HFFc6 (cell line): ENCODE measurements at regions not wholly inside any gene's neighbourhood (a gene's known extent, or its start where the extent isn't known, plus 50 kb on each side); places are given as distances from the start of the nearest gene placed in this dataset.
"Not testable (repeated sequence)": the region's sequence is repeated elsewhere in the genome, so short reads cannot be mapped to it uniquely, and the experiment has no call there.

Source experiments
- DNase-seq: peaks from one replicate; pipeline ENCODE4 v3.0.0-alpha.2; 2018
- H3K27ac Mint-ChIP-seq: 2 replicates; pipeline ENCODE4 v1.8.0; 2020; ENCODE audit warnings: mild to moderate bottlenecking, mixed read lengths
- H3K27me3 Mint-ChIP-seq: 2 replicates; pipeline ENCODE4 v1.8.0; 2021; ENCODE audit warnings: mild to moderate bottlenecking, moderate library complexity, mixed read lengths; ENCODE audit not compliant: insufficient read depth
- H3K36me3 Mint-ChIP-seq: 2 replicates; pipeline ENCODE4 v1.8.0; 2021; ENCODE audit warnings: low read depth, mixed read lengths
- H3K4me1 Mint-ChIP-seq: 2 replicates; pipeline ENCODE4 v1.8.0; 2020; ENCODE audit warnings: low read depth, mixed read lengths
- H3K4me3 Mint-ChIP-seq: 2 replicates; pipeline ENCODE4 v1.8.0; 2020; ENCODE audit warnings: mild to moderate bottlenecking, moderate library complexity, mixed read lengths
- H3K9me3 Mint-ChIP-seq: 2 replicates; pipeline ENCODE4 v1.8.0; 2020; ENCODE audit warnings: mild to moderate bottlenecking, mixed read lengths
- CTCF ChIP-seq: fragments of 200-600 bp; sonication (generic); IDR thresholded peaks from 2 replicates; pipeline ENCODE4 v1.5.0; 2021; ENCODE audit warnings: antibody characterized with exemption, mild to moderate bottlenecking

GRCh38 chr7:137122145-137122544 lies 221.4 kb downstream of the PTN start:
- DNase-seq, result no peak
- H3K9me3 Mint-ChIP-seq, result no peaks in the 10 kb centered on the region
- H3K36me3 Mint-ChIP-seq, result no peaks in the 10 kb centered on the region
- H3K4me3 Mint-ChIP-seq, result no peak overlapping the region; the same call in 1 of the 2 replicates
- TF ChIP-seq CTCF, result no peak
- no peaks in the 10 kb centered on the region for H3K27me3 Mint-ChIP-seq
- H3K27ac Mint-ChIP-seq, result peak overlapping the region; percentile 54
- H3K4me1 Mint-ChIP-seq, result peaks cover 32% of the 10 kb centered on the region

DNA sequence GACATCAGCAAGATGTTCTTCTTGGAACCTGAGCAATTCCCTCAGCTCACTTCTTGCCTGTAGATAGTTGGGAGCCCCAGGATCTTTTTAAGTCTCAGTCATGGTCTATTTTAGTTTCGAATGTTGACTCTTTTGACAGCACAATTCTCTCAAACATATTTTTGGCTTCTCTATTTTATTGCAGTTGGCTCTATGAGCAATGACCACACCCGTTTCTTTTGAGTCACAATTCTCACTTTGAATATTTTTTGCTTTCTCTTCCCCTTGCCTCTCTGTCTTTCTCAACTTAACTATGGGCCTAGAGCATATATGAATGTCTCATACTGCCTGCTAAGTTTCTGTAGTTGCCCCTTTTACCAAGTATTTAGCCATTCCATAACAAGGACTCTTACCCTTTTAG lies 222.8 kb downstream of the PTN start:
- H3K4me1 Mint-ChIP-seq, result peaks cover 32% of the 10 kb centered on the region
- TF ChIP-seq CTCF, result no peak
- no peak for DNase-seq
- no peaks in the 10 kb centered on the region for H3K27me3 Mint-ChIP-seq
- H3K4me3 Mint-ChIP-seq, result no peak overlapping the region; the same call in 1 of the 2 replicates
- H3K27ac Mint-ChIP-seq, result peak overlapping the region; percentile 29; the same call in 1 of the 2 replicates
- no peaks in the 10 kb centered on the region for H3K36me3 Mint-ChIP-seq
- no peaks in the 10 kb centered on the region for H3K9me3 Mint-ChIP-seq

DNA sequence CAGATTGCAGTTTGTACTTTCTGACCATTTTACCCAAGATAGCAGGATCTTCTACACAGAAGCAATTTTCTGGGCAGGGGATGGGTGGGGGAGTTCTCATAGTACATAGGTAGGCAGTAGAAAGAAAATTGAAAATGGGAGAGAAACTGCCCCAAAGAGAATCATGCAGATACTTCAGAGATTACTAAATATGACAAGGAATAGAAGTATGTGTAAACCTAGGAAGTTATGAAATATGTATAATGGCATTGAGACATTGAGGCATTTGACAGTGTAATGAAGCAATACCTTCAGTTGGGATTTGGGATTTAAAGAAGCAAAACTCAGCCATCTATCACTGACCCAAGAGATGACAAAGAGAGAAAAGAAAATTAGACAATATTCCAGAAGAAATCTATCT lies 233.0 kb downstream of the PTN start:
- TF ChIP-seq CTCF, result no peak
- Mint-ChIP-seq H3K9me3 (0 out of 2 replicates have a peak, but pooled peaks cover 7% of the 10 kb centered on the region), H3K27ac (no peak overlapping the region; the same call in 1 of the 2 replicates), H3K27me3 (no peaks in the 10 kb centered on the region), H3K4me3 (no peak overlapping the region), H3K36me3 (peaks cover under 1% of the 10 kb centered on the region; the same call in 1 of the 2 replicates), H3K4me1 (peaks cover 27% of the 10 kb centered on the region)
- DNase-seq, result no peak

- no peak for DNase-seq
- 0 out of 2 replicates have a peak, but pooled peaks cover 7% of the 10 kb centered on the region for H3K9me3 Mint-ChIP-seq
- H3K27ac Mint-ChIP-seq, result no peak overlapping the region; the same call in 1 of the 2 replicates
- H3K4me3 Mint-ChIP-seq, result no peak overlapping the region
- peak; percentile 29; the same call in 1 of the 2 replicates for TF ChIP-seq CTCF
- H3K4me1 Mint-ChIP-seq, result peaks cover 24% of the 10 kb centered on the region
- H3K36me3 Mint-ChIP-seq, result peaks cover 5% of the 10 kb centered on the region; the same call in 1 of the 2 replicates
- H3K27me3 Mint-ChIP-seq, result no peaks in the 10 kb centered on the region
Observed at GRCh38 chr7:137110091-137110509, 233.4 kb downstream of the PTN start.

GRCh38 chr7:137107802-137108201 lies 235.7 kb downstream of the PTN start:
- H3K27me3 Mint-ChIP-seq, H3K4me3 Mint-ChIP-seq, H3K27ac Mint-ChIP-seq, H3K9me3 Mint-ChIP-seq, DNase-seq: not testable (repeated sequence)
- H3K36me3 Mint-ChIP-seq, result peaks cover 17% of the 10 kb centered on the region; the same call in 1 of the 2 replicates
- H3K4me1 Mint-ChIP-seq, result peaks cover 15% of the 10 kb centered on the region

GRCh38 chr7:137103526-137103925 lies 235.1 kb downstream of the CHRM2 start:
- peaks cover 17% of the 10 kb centered on the region; the same call in 1 of the 2 replicates for H3K36me3 Mint-ChIP-seq
- H3K9me3 Mint-ChIP-seq, H3K27ac Mint-ChIP-seq, H3K4me3 Mint-ChIP-seq, H3K4me1 Mint-ChIP-seq, DNase-seq, H3K27me3 Mint-ChIP-seq: not testable (repeated sequence)
